ENCODE measurements at regions not wholly inside any gene's neighbourhood (a gene's known extent, or its start where the extent isn't known, plus 50 kb on each side); places are given as distances from the start of the nearest gene placed in this dataset.

- no peak for DNase-seq
Measured at GRCh38 chr4:33592701-33593100, 2651.6 kb downstream of the ARAP2 start.

GRCh38 chr4:33606951-33607350 lies 2637.4 kb downstream of the ARAP2 start:
- DNase-seq = no peak

DNA sequence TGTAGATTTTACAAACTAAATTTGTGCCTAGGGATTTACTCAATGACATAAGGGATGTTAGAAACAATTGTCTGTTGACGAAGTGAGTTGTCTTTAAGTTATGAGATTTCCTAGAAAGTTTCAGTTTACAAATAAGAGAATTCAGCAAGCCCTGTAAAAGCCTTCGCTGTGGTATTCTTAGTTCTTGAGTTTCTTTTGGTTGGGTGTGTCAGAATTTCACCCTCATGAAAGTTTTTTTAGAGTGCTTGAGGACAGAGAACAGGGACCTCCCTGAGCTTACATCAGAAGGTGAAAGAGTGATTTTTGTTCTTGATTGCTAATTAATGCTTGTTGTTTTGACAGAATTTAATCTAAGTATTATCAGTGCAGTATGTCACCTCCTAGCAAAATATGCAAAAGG lies 2628.2 kb downstream of the ARAP2 start:
- no peak for DNase-seq

DNA sequence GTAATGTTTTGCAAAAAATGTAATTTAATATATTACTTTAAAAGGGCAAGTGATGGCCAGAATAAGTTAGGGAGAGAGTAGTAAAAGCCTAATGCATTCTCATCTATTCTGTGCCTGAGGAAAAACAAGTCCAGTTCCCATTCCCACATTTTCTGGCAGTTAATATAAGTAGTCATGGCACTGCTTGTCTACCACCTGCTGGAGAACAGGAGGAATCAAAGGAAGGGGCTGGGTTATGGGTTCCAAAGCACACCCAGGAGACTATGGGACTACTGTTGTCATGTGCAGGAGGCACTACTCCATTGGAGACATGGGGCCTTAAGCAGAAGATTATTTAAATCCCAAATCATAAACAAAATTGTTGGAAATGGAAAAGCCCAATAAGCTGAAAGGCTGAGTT lies 2618.6 kb downstream of the ARAP2 start:
- DNase-seq = no peak

DNA sequence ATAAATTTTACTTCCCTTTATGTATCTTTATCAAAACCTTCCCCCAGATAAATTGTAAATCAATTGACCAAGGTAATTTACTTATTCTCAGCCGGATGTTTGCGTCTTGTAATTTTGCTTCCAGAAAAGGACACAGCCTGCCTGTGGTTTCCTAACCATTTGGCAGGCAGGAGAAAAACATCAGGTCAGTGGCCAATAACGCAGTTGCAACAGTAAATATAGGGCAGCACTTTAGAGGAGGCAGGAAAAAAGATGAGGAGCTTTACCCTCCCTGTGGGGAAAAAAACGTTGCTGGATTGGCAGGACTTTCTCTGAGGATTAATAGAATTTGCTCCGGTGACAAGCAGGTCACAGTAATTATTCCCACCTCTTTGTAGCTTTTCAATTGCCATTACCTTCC lies 2618.1 kb downstream of the ARAP2 start:
- peak; percentile 31 for DNase-seq

GRCh38 chr4:33628296-33628695 lies 2616.0 kb downstream of the ARAP2 start:
- DNase-seq = no peak

- no peak for DNase-seq
Measured at GRCh38 chr4:33649015-33649414, 2595.3 kb downstream of the ARAP2 start.

GRCh38 chr4:33649471-33649870 lies 2594.8 kb downstream of the ARAP2 start:
- DNase-seq = no peak

DNA sequence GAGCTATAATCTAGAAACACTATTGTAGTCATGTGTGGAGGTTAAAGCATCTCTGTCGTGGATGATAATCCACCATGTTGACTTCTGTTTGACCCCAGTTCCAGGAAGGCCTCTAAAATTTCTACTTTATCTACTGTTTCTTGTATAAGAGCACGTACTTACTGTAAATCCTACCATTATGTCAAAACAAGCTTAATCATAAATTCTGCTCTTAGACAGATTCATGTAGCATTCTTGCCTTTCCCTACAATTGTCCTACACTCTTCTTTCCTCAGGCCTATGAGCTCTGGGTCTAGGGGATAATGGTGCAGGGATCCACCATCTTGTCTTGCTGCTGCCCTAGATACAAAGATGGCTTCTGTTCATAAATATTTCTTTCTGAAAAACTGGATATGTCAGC lies 2594.3 kb downstream of the ARAP2 start:
- no peak for DNase-seq

DNA sequence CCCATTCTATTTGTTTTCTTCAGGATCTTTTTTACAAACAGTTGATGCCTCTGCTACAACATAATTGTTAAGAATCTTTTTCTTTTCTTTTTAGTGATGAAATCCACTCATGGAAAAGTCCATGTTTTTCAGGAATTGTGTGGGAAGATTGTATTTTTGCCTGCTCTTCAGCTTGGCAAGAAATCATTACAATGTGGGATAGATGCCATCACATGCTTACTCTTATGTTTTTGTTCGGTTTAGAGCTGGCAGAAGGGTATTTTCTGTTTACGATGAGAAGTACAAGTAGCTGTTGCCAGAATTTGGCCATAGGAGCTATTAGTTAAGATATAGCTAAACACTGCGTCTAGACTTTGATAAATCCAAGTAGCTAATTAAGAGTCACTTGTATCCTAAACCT lies 2585.3 kb downstream of the ARAP2 start:
- no peak for DNase-seq

- no peak for DNase-seq
Measured at GRCh38 chr4:33661636-33662035, 2582.7 kb downstream of the ARAP2 start.

DNA sequence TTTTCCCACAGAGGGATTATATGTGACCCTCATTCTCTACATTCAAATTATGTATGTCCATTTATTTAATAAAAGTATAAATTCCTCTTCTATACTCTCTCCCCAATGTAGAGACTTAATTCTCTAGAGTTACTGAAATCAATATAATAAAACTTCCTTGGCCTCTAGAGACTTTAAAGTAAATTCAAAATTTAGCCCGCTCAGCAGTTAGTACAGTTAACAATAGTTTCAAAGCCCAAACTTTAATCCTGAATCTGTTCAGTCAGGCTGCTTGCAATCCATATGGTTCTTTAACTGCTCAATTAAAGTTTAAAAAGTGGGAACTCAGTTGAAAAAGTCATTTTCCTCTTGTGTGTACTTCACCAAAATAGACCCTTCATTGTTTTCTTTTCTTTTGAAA lies 2558.4 kb downstream of the ARAP2 start:
- no peak for DNase-seq

GRCh38 chr4:33696041-33696440 lies 2548.3 kb downstream of the ARAP2 start:
- DNase-seq = no peak

GRCh38 chr4:33696586-33696985 lies 2547.7 kb downstream of the ARAP2 start:
- no peak for DNase-seq

DNA sequence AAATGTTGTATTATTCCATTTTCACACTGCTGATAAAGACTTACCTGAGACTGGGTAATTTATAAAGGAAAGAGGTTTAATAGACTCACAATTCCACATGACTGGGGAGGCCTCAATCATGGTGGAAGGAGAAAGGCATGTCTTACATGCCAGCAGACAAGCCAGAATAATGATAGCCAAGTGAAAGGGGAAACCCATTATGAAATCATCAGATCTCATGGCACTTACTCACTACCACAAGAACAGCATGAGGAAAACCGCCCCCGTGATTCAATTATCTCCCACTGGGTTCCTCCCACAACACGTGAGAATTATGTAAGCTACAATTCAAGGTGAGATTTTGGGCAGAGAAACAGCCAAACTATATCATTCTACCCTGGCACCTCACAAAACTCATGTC lies 2535.1 kb downstream of the ARAP2 start:
- no peak for DNase-seq

GRCh38 chr4:33711826-33712225 lies 2532.5 kb downstream of the ARAP2 start:
- no peak for DNase-seq

DNA sequence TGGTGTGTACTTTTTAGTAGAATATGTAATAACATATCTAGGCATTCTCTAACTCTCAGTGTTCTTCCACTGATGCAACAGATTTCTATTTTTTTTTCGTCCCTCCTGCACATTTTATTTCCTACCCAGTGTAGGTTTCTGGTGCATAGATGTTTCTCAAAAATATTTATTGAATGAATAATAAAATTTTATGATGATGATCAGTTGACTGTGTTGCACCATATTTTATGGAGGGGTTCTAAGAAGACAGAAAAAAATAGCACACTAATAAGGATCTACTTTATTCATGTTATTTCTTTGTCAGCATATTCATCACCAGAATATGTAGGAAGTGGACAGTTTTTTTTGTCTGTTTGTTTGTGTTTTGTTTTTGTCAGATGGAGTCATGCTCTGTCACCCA lies 2529.3 kb downstream of the ARAP2 start:
- no peak for DNase-seq

DNA sequence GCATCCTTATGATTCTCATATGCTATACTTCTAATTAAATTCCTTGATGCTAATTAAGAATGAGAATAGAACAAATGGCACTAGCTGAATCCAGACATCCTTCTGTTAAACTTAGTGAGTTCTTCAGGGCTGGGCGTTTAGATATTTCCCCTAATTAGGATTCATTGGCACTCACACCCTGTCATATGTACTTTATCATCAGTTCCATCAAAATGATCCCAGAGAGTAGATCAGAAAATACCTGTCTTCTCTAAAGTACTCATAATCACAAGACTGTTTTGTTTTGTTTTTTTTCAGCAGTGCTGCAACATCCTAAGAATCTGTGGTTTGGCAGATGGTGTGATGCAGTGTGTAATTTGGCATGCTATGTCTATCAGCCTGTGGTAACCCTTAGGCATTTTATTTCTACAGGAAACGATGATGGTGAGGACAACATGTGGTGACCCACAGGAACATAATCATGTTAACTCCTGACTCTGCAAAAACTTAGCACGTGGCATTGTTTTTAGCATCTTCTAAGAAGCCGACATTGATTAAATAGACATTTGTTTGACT lies 2528.4 kb downstream of the ARAP2 start:
- DNase-seq = no peak

GRCh38 chr4:33722254-33722653 lies 2522.1 kb downstream of the ARAP2 start:
- no peak for DNase-seq

GRCh38 chr4:33722800-33723516 lies 2521.4 kb downstream of the ARAP2 start:
- no peak for DNase-seq

- no peak for DNase-seq
Measured at GRCh38 chr4:33724685-33725084, 2519.6 kb downstream of the ARAP2 start.

DNA sequence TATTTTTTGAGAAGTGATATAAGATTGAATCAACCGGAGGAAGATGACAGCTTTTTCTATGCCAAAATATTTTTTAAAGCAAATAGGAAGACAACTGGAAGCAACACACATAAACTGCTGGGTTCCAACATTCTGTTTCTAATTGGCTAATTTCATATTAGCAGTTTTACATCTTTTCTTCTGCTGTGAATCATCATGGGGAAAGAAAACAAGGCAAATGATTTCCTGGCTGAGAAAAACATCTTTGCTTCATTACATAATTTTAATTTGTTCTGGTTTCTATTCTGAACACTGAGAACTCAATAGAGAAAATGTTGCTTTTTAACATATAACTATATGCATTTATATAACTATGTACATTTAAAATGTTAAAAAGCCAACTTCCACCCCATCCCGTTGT lies 2518.5 kb downstream of the ARAP2 start:
- DNase-seq = no peak

DNA sequence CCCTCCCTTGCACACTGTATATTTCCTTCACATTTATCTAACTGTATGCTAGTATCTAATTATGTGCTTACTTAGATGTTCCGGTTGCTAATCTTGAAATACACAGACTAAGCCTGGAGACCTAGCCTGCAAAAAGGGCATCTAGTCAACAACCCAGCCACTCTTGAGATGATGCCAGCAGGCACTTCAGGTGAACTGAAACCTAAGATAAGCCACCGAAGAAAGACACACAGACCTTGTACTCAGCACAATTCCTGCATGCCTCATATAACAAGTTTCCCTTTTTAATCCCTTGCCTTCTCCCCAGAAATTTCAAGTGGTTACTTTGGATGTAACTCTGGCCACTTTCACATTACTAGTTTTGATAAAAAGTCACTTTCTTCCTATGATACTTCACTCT lies 2506.6 kb downstream of the ARAP2 start:
- no peak for DNase-seq

DNA sequence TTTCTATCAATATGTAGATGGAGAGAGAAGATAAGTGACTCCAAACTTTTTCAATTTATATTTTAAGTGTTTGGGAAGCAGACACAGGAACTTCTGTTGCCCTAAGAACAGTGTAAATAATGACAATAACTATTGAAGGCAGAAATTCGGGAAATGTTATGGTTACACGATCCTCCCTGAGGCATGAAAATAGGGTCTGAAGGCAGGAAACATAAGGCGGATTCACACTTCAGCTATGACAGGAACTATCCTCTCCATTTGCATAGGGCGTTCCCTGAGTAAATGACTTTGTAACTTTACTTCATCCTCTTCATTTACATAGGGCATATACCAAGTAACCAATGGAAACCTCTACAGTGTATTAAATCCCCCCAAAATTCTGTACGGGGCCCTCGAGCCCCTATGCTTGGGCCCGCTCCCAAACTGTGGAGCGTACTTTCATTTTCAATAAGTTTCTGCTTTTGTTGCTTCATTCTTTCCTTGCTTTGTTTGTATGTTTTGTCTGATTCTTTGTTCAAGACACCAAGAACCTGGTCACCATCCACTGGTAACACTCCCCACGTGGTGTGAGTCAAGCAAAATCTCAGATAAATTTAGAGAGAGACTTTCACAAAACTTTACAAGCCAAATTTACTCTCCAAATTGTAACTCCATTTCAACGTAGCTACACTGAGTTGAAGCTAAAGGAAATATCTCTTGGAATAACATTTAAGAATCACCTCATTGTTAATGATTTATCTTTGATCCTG lies 2504.3 kb downstream of the ARAP2 start:
- DNase-seq = no peak

Measured in left hindlimb (tissue), 1 donor.